HepG2 (cell line): ENCODE measurements at regions not wholly inside any gene's neighbourhood (a gene's known extent, or its start where the extent isn't known, plus 50 kb on each side); places are given as distances from the start of the nearest gene placed in this dataset.

ENCODE experiments used
- ATAC-seq: fragments of 200-7000 bp; cut with Tn5 transposase; 3 replicates; pipeline ENCODE4 v1.9.1; 2020; ENCODE audit warnings: mild to moderate bottlenecking, moderate library complexity
- BruUV-seq: library from RNA; stranded (reverse); fragments of 400-500 nt; replicated peaks from 2 replicates; lab custom pipeline; 2021; lab: Mats Ljungman, UMichigan
- CTCF ChIA-PET: fragments of 300-600 bp; formaldehyde crosslinking; extraction: SDS; loops from one replicate; lab custom pipeline; 2021; ENCODE audit warnings: low total read pairs, inconsistent platforms, low intra/inter-chr PET ratio; lab: Yijun Ruan, JAX
- POLR2A ChIA-PET: fragments of 350-600 bp; sonication (Branson Sonifier 250); formaldehyde crosslinking; loops from one replicate; lab custom pipeline; 2020; ENCODE audit warnings: antibody characterized with exemption, inconsistent platforms; lab: Yijun Ruan, JAX
- DNase-seq: peaks from one replicate; pipeline ENCODE4 v3.0.0-alpha.2; 2015; ENCODE audit warnings: low spot score
- FAIRE-seq: peaks from 3 replicates; lab custom pipeline; 2011; peaks lifted over from hg19 to GRCh38; lab: Jason Lieb, UNC
- H2AFZ ChIP-seq: one replicate; pipeline ENCODE4 v1.6.1; 2011; ENCODE audit warnings: low read length, inconsistent platforms
- H3K27ac ChIP-seq: fragments of 300-600 bp; 3 replicates; pipeline ENCODE4 v1.8.0; 2011; ENCODE audit warnings: mixed run types, mild to moderate bottlenecking, mixed read lengths, low read length, inconsistent platforms; ENCODE audit not compliant: insufficient read depth; ENCODE audit errors: extremely low read length
- H3K27me3 ChIP-seq, 2 experiments: fragments of 200-600 bp in 1 of 2; 2 replicates in 1 of 2; 3 replicates in 1 of 2; pipeline versions ENCODE4 v1.6.0 to v1.8.0; 2011; ENCODE audit warnings: low read length in 2 of 2, mild to moderate bottlenecking in 2 of 2, moderate library complexity in 2 of 2, inconsistent platforms in 1 of 2; ENCODE audit not compliant: insufficient read depth in 2 of 2, control insufficient read depth in 1 of 2
- H3K36me3 ChIP-seq, 2 experiments: fragments of 200-600 bp in 1 of 2; replicated peaks in 1 of 2; 2 replicates in 1 of 2; 3 replicates in 1 of 2; pipeline versions ENCODE4 v1.5.1 to v1.8.0; 2011; ENCODE audit warnings: low read length in 2 of 2, inconsistent platforms in 1 of 2; ENCODE audit not compliant: insufficient read depth in 2 of 2, control insufficient read depth in 1 of 2
- H3K4me1 ChIP-seq: 2 replicates; pipeline ENCODE4 v1.5.1; 2012; ENCODE audit warnings: low read length, inconsistent platforms; ENCODE audit not compliant: insufficient read depth
- H3K4me2 ChIP-seq: 2 replicates; pipeline ENCODE4 v1.6.0; 2011; ENCODE audit warnings: low read depth, low read length, inconsistent platforms
- H3K4me3 ChIP-seq, 3 experiments: fragments of 200-600 bp in 1 of 3; sonication (generic), shearing (Covaris generic) in 1 of 3; replicated peaks in 1 of 3; 2 replicates each; pipeline ENCODE4 v1.5.1; 2011 to 2016; ENCODE audit warnings: low read length in 3 of 3, inconsistent platforms in 2 of 3, low read depth in 2 of 3, mild to moderate bottlenecking in 2 of 3, control low read depth in 1 of 3, mixed read lengths in 1 of 3; ENCODE audit not compliant: insufficient read depth in 1 of 3
- H3K79me2 ChIP-seq: one replicate; pipeline ENCODE4 v1.6.1; 2011; ENCODE audit warnings: low read length, inconsistent platforms; ENCODE audit not compliant: insufficient read depth
- H3K9ac ChIP-seq: 2 replicates; pipeline ENCODE4 v1.6.0; 2011; ENCODE audit warnings: mild to moderate bottlenecking, low read depth, low read length, inconsistent platforms; ENCODE audit not compliant: insufficient read depth
- H3K9me3 ChIP-seq: 2 replicates; pipeline ENCODE4 v1.5.1; 2012; ENCODE audit warnings: mild to moderate bottlenecking, low read length
- H4K20me1 ChIP-seq: 2 replicates; pipeline ENCODE4 v1.6.0; 2011; ENCODE audit warnings: inconsistent platforms, mild to moderate bottlenecking, low read length, moderate library complexity; ENCODE audit not compliant: insufficient read depth
- ARHGAP35 ChIP-seq: sonication (generic); formaldehyde crosslinking; IDR thresholded peaks from 2 replicates; pipeline ENCODE4 v1.9.0; 2022; ENCODE audit warnings: mild to moderate bottlenecking, inconsistent platforms, moderate library complexity, missing genetic modification reagents, borderline replicate concordance
- FOXP4 ChIP-seq: sonication (generic); formaldehyde crosslinking; IDR thresholded peaks from 2 replicates; pipeline ENCODE4 v1.4.0; 2020; ENCODE audit warnings: missing genetic modification reagents
- IRX3 ChIP-seq: sonication (generic); formaldehyde crosslinking; IDR thresholded peaks from 2 replicates; pipeline ENCODE4 v1.8.1; 2023; ENCODE audit warnings: mild to moderate bottlenecking, low read depth, missing genetic modification reagents, borderline replicate concordance
- JARID2 ChIP-seq: sonication (generic); formaldehyde crosslinking; IDR thresholded peaks from 2 replicates; pipeline ENCODE4 v1.8.1; 2023; ENCODE audit warnings: missing genetic modification reagents, inconsistent platforms; ENCODE audit not compliant: insufficient replicate concordance
- KLF13 ChIP-seq: sonication (generic); formaldehyde crosslinking; IDR thresholded peaks from 2 replicates; pipeline ENCODE4 v1.4.0; 2020; ENCODE audit warnings: mild to moderate bottlenecking, missing genetic modification reagents
- NR3C1 ChIP-seq: sonication (generic); formaldehyde crosslinking; IDR thresholded peaks from 2 replicates; pipeline ENCODE4 v1.4.0; 2020; ENCODE audit warnings: missing genetic modification reagents
- RARA ChIP-seq: IDR thresholded peaks from 2 replicates; pipeline ENCODE4 v1.6.1; 2016; ENCODE audit warnings: missing genetic modification reagents, missing compliant biosample characterization
- SCMH1 ChIP-seq: sonication (generic); formaldehyde crosslinking; IDR thresholded peaks from 2 replicates; pipeline ENCODE4 v1.9.0; 2021; ENCODE audit warnings: missing genetic modification reagents, mild to moderate bottlenecking, borderline replicate concordance
- ZC3H13 ChIP-seq: sonication (generic); formaldehyde crosslinking; IDR thresholded peaks from 2 replicates; pipeline ENCODE4 v1.8.1; 2023; ENCODE audit warnings: mild to moderate bottlenecking, missing genetic modification reagents, moderate library complexity
- ZNF597 ChIP-seq: sonication (generic); formaldehyde crosslinking; IDR thresholded peaks from 2 replicates; pipeline ENCODE4 v1.5.0; 2020; ENCODE audit warnings: missing genetic modification reagents
- WGBS: methylation state at CpG from one replicate; pipeline ENCODE4 v1.1.6; 2017; ENCODE audit warnings: low lambda C conversion rate; 5-methylcytosine and 5-hydroxymethylcytosine counted together
- in situ Hi-C: cut with HindIII; loops from 2 replicates; pipeline ENCODE4 v1.10.0; 2017; ENCODE audit warnings: low pct_unique_long_range_greater_than_20kb; ENCODE audit not compliant: extremely low pct_ligation_motif_present
- intact Hi-C: fragments of 100-400 bp; cut with micrococcal nuclease; formaldehyde crosslinking; loops from one replicate; pipeline ENCODE4 v1.10.0; 2022; ENCODE audit not compliant: unreplicated experiment
- TF ChIP-seq, protein P1 (sequence below): sonication (generic); formaldehyde crosslinking; IDR thresholded peaks from 2 replicates; pipeline ENCODE4 v1.4.0; 2020; ENCODE audit warnings: mild to moderate bottlenecking, missing genetic modification reagents
- TF ChIP-seq, protein P2 (sequence below): sonication (generic); formaldehyde crosslinking; IDR thresholded peaks from 2 replicates; pipeline ENCODE4 v1.4.0; 2020; ENCODE audit warnings: low read depth, missing genetic modification reagents

GRCh38 chr13:109963960-109964563 is 177.7 kb upstream of the IRS2 start:
- CTCF ChIA-PET, result no interaction called here
- intact Hi-C loops (no loop called here), in situ Hi-C loops (no loop called here)
- Histone ChIP-seq H3K4me3 (no peak overlapping the region), H2AFZ (no peak overlapping the region), H3K4me1 (no peaks in the 10 kb centered on the region), H3K79me2 (no peaks in the 10 kb centered on the region), H3K27ac (no peak overlapping the region), H3K36me3 (no peaks in the 10 kb centered on the region), H3K9me3 (no peaks in the 10 kb centered on the region), H3K27me3 (no peaks in the 10 kb centered on the region), H3K9ac (no peak overlapping the region), H4K20me1 (no peaks in the 10 kb centered on the region), H3K4me2 (no peak overlapping the region)
- no peak for DNase-seq
- POLR2A ChIA-PET, result no interaction called here
- ATAC-seq, result no peak
- no peak for FAIRE-seq
- 20% methylated on average over 13 of the region's 13 CpGs for WGBS
- no TSS peak for BruUV-seq
- TF ChIP-seq, protein P1, sequence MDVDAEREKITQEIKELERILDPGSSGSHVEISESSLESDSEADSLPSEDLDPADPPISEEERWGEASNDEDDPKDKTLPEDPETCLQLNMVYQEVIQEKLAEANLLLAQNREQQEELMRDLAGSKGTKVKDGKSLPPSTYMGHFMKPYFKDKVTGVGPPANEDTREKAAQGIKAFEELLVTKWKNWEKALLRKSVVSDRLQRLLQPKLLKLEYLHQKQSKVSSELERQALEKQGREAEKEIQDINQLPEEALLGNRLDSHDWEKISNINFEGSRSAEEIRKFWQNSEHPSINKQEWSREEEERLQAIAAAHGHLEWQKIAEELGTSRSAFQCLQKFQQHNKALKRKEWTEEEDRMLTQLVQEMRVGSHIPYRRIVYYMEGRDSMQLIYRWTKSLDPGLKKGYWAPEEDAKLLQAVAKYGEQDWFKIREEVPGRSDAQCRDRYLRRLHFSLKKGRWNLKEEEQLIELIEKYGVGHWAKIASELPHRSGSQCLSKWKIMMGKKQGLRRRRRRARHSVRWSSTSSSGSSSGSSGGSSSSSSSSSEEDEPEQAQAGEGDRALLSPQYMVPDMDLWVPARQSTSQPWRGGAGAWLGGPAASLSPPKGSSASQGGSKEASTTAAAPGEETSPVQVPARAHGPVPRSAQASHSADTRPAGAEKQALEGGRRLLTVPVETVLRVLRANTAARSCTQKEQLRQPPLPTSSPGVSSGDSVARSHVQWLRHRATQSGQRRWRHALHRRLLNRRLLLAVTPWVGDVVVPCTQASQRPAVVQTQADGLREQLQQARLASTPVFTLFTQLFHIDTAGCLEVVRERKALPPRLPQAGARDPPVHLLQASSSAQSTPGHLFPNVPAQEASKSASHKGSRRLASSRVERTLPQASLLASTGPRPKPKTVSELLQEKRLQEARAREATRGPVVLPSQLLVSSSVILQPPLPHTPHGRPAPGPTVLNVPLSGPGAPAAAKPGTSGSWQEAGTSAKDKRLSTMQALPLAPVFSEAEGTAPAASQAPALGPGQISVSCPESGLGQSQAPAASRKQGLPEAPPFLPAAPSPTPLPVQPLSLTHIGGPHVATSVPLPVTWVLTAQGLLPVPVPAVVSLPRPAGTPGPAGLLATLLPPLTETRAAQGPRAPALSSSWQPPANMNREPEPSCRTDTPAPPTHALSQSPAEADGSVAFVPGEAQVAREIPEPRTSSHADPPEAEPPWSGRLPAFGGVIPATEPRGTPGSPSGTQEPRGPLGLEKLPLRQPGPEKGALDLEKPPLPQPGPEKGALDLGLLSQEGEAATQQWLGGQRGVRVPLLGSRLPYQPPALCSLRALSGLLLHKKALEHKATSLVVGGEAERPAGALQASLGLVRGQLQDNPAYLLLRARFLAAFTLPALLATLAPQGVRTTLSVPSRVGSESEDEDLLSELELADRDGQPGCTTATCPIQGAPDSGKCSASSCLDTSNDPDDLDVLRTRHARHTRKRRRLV (CRISPR knock-in tag), result no peak
- TF ChIP-seq FOXP4 (CRISPR knock-in tag), result no peak
- TF ChIP-seq, protein P2, sequence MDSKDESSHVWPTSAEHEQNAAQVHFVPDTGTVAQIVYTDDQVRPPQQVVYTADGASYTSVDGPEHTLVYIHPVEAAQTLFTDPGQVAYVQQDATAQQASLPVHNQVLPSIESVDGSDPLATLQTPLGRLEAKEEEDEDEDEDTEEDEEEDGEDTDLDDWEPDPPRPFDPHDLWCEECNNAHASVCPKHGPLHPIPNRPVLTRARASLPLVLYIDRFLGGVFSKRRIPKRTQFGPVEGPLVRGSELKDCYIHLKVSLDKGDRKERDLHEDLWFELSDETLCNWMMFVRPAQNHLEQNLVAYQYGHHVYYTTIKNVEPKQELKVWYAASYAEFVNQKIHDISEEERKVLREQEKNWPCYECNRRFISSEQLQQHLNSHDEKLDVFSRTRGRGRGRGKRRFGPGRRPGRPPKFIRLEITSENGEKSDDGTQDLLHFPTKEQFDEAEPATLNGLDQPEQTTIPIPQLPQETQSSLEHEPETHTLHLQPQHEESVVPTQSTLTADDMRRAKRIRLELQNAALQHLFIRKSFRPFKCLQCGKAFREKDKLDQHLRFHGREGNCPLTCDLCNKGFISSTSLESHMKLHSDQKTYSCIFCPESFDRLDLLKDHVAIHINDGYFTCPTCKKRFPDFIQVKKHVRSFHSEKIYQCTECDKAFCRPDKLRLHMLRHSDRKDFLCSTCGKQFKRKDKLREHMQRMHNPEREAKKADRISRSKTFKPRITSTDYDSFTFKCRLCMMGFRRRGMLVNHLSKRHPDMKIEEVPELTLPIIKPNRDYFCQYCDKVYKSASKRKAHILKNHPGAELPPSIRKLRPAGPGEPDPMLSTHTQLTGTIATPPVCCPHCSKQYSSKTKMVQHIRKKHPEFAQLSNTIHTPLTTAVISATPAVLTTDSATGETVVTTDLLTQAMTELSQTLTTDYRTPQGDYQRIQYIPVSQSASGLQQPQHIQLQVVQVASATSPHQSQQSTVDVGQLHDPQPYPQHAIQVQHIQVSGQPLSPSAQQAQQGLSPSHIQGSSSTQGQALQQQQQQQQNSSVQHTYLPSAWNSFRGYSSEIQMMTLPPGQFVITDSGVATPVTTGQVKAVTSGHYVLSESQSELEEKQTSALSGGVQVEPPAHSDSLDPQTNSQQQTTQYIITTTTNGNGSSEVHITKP (CRISPR knock-in tag), result no peak
- TF ChIP-seq IRX3 (CRISPR knock-in tag), result no peak
- no peak for TF ChIP-seq ZNF597 (CRISPR knock-in tag)
- no peak for TF ChIP-seq JARID2 (CRISPR knock-in tag)
- no peak for TF ChIP-seq ZC3H13 (CRISPR knock-in tag)
- TF ChIP-seq NR3C1 (CRISPR knock-in tag), result no peak
- TF ChIP-seq SCMH1 (CRISPR knock-in tag), result no peak
- no peak for TF ChIP-seq ARHGAP35
- TF ChIP-seq RARA (CRISPR knock-in tag), result no peak
- no peak for TF ChIP-seq KLF13 (CRISPR knock-in tag)
